ENCODE measurements at regions not wholly inside any gene's neighbourhood (a gene's known extent, or its start where the extent isn't known, plus 50 kb on each side); places are given as distances from the start of the nearest gene placed in this dataset.
"Not testable (repeated sequence)": the region's sequence is repeated elsewhere in the genome, so short reads cannot be mapped to it uniquely, and the experiment has no call there.

DNA sequence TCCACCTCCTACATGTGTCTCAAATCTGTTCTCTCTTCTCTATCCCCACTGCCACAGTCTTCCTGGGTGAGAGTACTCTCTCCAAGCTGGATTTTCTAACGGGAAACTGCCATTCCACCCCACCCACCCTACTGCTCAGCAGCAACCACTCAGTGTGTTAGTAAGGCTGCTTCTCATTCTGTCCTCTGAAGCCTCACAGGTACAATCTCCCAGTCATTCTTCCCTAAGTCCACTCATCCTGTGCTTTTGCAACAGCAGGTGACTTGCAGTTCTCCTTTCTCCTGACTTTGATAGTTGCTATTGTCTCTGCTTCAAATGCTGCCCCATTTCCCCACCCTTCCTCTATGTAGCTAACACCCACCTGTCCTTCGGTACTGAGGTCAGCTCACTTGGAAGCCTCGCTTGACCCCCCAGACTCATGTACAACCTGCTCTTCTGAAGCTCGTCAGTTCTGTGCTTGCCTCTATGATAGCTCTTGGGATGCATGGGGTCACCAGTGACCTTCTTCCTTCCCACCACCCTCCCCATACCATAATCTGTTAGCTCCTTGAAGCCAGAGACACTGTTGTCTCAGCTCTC is 188.9 kb downstream of the RRAGC start:
- no peak for DNase-seq
- POLR2A ChIA-PET: no interaction called here
- H3K27ac Mint-ChIP-seq: no peak overlapping the region
- H3K4me1 Mint-ChIP-seq (ENCODE audit: low read depth): no peaks in the 10 kb centered on the region
- peaks cover 2% of the 10 kb centered on the region for H3K9me3 Mint-ChIP-seq
- peaks cover 19% of the 10 kb centered on the region for H3K27me3 Mint-ChIP-seq
- H3K36me3 Mint-ChIP-seq: no peaks in the 10 kb centered on the region
- CTCF ChIA-PET: no interaction called here
- H3K4me3 Mint-ChIP-seq: no peak overlapping the region
- intact Hi-C loops (cut with micrococcal nuclease): no loop called here

DNA sequence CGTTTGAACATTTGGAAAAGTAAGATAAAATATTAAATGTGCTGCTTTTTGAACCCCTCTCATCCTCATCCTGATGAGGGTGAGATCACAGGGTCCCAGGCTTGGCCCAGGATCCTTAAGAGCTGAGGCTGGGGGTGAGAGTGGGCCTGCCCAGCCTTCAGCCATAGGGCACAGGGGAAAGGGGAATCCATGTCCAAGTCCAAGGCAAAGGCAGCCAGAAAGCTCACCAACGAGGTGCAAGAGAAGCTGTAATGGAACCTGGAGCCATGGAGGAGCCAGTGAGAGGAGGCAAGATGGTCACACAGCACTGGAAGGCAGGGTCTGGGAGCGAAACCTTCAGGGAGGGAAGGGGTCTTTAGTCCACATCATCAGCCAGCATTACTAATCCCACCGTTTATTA is 191.9 kb downstream of the RRAGC start:
- Mint-ChIP-seq H3K4me3 (no peak overlapping the region), H3K36me3 (no peaks in the 10 kb centered on the region), H3K27ac (no peak overlapping the region), H3K4me1 (ENCODE audit: low read depth) (no peaks in the 10 kb centered on the region), H3K27me3 (peaks cover 31% of the 10 kb centered on the region), H3K9me3 (peaks cover 2% of the 10 kb centered on the region)
- no peak for DNase-seq
- ChIA-PET CTCF (no interaction called here), POLR2A (no interaction called here)
- intact Hi-C loops (cut with micrococcal nuclease): no loop called here

DNA sequence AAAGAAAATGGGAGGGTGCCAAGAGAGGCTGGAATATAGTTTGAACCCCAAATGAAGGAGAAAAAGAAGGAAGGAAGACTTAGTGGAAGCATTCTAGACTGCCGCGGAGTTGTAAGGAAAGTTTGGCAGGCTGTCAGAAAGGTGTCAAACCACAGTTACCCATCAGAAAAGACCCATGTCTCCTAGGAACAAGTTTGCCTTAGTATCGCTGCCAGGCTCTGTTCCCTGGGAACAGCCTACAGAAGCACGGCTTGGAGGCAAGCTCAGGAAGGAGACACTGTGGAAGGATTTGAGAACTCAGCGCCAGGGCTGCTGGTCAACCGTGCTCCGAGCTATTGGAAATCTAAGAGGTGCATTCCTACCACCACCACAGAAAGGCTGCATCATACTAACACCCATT is 197.4 kb downstream of the RRAGC start:
- H3K9me3 Mint-ChIP-seq: peaks cover 10% of the 10 kb centered on the region
- H3K4me1 Mint-ChIP-seq (ENCODE audit: low read depth): no peaks in the 10 kb centered on the region
- CTCF ChIA-PET: no interaction called here

DNA sequence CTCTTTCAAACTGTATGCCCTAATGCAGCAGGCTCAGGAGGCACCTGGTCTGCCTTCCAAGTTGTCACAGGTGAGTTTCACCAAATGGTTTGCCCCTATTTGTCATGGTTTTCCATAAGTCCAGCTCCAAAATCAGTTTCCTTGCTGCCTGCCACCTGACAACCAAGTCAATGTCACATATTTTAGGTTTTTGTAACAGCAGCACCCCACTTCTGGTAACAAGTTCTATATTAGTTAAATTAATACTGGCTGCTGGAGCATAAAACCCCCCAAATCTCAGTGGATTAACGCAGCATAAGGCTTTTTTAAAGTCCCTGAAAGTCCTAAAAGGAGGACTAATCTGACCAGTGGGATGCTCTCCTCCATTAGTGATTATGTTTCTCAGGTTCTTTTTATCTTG is 200.7 kb downstream of the RRAGC start:
- peaks cover 8% of the 10 kb centered on the region for H3K9me3 Mint-ChIP-seq
- H3K27ac Mint-ChIP-seq: no peak overlapping the region
- ChIA-PET POLR2A (no interaction called here), CTCF (no interaction called here)
- no peak overlapping the region for H3K4me3 Mint-ChIP-seq
- peaks cover 35% of the 10 kb centered on the region for H3K27me3 Mint-ChIP-seq
- H3K4me1 Mint-ChIP-seq (ENCODE audit: low read depth): no peaks in the 10 kb centered on the region
- intact Hi-C loops (cut with micrococcal nuclease): no loop called here
- DNase-seq: no peak
- H3K36me3 Mint-ChIP-seq: no peaks in the 10 kb centered on the region

More for the DNA sequence above, 197.4 kb downstream of the RRAGC start:
- POLR2A ChIA-PET: no interaction called here
- intact Hi-C loops (cut with micrococcal nuclease): no loop called here
- Mint-ChIP-seq H3K27ac (no peak overlapping the region), H3K36me3 (no peaks in the 10 kb centered on the region), H3K4me3 (no peak overlapping the region), H3K27me3 (peaks cover 32% of the 10 kb centered on the region)
- DNase-seq: no peak

DNA sequence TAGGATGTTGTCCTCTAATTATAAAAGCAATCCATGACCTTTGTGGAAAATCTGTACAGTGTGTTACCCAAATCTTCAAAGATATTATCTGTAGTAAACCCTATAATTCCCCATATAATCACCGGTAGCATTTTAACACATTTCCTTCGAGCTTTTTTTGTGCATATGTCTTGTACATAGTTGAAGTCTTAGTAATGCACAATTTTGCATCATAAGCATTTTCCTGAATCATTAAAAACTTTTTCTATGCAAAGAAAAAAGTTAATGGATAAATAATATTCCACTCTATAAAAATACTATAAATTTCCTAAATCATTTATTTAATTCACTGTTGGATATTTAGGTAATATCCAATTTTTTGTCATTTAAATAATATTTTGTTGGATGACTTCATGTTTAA is 201.7 kb downstream of the RRAGC start:
- DNase-seq: no peak
- Mint-ChIP-seq H3K4me1 (ENCODE audit: low read depth) (no peaks in the 10 kb centered on the region), H3K4me3 (no peak overlapping the region), H3K27ac (no peak overlapping the region), H3K36me3 (no peaks in the 10 kb centered on the region), H3K9me3 (peaks cover 8% of the 10 kb centered on the region), H3K27me3 (peaks cover 33% of the 10 kb centered on the region)
- intact Hi-C loops (cut with micrococcal nuclease): no loop called here
- POLR2A ChIA-PET: no interaction called here
- CTCF ChIA-PET: no interaction called here

DNA sequence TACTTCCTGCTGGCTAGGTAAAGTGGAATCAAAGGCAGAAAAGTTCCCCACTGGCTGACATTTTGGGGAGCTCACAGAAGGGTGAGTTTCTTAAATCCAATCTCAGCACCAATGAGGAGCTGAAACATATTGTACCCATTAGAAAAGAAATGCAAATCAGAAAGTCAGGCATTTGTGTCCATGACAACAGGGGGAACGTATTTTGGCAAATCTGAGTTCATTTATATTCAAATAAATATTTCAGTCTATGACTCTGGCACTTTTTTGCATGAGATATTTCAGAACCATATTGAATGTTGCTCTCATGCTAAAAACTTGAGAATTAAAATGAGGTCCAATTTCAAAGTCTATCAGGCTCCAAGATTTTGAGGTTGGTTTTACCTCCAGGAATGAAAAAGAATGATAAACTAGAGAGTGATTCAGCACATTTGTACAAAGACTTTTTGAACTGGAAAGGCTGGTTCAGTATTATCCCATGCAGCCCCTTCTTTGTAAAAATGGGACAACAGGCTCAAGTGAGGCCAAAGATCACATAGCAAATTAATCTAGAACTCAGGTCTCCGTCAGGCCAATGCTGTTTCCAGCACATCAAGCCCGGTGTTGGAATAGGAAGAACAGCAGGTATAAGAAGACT is 202.2 kb downstream of the RRAGC start:
- ChIA-PET CTCF (no interaction called here), POLR2A (no interaction called here)
- H3K4me3 Mint-ChIP-seq: no peak overlapping the region
- H3K4me1 Mint-ChIP-seq (ENCODE audit: low read depth): no peaks in the 10 kb centered on the region
- H3K27ac Mint-ChIP-seq: no peak overlapping the region
- intact Hi-C loops (cut with micrococcal nuclease): no loop called here
- H3K36me3 Mint-ChIP-seq: no peaks in the 10 kb centered on the region
- peaks cover 33% of the 10 kb centered on the region for H3K27me3 Mint-ChIP-seq
- DNase-seq: no peak
- H3K9me3 Mint-ChIP-seq: peaks cover 8% of the 10 kb centered on the region

DNA sequence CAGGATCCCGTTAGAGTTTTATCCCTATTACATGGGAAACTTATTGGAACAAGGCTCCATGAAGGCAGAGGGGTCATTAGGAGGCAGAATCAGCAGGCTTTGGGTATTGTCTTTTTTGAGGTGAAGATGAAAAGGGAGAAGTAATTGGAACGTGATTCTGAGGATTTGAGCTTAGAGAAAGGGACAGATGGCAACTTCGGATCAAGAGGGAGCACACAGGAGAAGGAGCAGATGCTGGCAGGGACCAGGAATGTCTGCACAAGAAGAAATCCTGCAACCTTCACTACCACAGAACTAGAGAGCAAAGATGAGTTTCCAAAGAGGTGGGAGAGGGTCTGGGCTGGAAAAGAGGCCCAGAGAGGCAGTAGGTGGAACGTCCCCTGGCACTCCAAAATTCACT is 202.8 kb downstream of the RRAGC start:
- POLR2A ChIA-PET: no interaction called here
- intact Hi-C loops (cut with micrococcal nuclease): no loop called here
- Mint-ChIP-seq H3K4me1 (ENCODE audit: low read depth) (no peaks in the 10 kb centered on the region), H3K27me3 (peaks cover 29% of the 10 kb centered on the region), H3K4me3 (no peak overlapping the region), H3K9me3 (peaks cover 8% of the 10 kb centered on the region), H3K27ac (no peak overlapping the region), H3K36me3 (no peaks in the 10 kb centered on the region)
- CTCF ChIA-PET: no interaction called here
- DNase-seq: no peak

DNA sequence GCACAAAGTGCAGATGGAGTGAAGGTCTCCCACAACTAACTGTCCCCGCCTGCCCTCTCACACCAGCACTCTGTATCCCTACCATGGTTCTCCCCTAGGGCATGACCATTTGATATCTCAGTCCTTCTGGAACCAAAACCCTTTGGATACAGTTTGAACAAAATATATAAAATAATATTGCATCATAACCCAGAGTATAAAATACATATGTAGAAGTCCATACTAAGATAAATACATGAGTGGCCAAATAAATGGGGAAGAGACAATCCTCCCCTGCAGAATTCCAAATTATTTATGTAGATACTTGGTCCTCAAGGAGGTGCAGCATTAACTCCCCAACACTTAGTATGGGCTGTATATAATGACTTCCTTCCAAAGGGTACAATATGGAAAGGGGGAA is 207.4 kb downstream of the RRAGC start:
- Mint-ChIP-seq H3K36me3 (no peaks in the 10 kb centered on the region), H3K27me3 (peaks cover 21% of the 10 kb centered on the region), H3K27ac (no peak overlapping the region), H3K4me3 (no peak overlapping the region), H3K9me3 (no peaks in the 10 kb centered on the region), H3K4me1 (ENCODE audit: low read depth) (no peaks in the 10 kb centered on the region)
- intact Hi-C loops (cut with micrococcal nuclease): no loop called here
- ChIA-PET CTCF (no interaction called here), POLR2A (no interaction called here)
- no peak for DNase-seq

DNA sequence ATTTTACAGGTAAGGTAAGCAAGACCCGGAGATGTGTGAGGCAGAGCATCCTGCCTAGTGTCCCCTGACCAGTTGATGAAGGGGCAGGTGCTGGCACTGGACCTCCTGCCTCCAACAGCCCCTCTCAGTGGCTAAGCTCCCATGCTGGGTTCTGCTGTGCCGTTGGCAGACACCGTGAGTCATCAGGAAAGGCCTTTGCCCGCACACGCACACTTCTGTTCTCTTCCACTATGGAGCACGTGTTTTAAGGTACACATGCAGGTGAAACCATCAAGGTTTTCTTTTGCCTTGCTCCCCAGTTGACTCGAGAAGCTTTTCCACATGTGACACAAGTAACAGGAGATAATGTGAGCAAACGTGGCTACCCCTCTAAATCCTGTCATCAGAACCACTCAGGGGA is 207.9 kb downstream of the RRAGC start:
- Mint-ChIP-seq H3K27ac (no peak overlapping the region), H3K4me3 (no peak overlapping the region), H3K27me3 (peaks cover 16% of the 10 kb centered on the region), H3K9me3 (no peaks in the 10 kb centered on the region), H3K36me3 (no peaks in the 10 kb centered on the region), H3K4me1 (ENCODE audit: low read depth) (no peaks in the 10 kb centered on the region)
- ChIA-PET POLR2A (no interaction called here), CTCF (no interaction called here)
- DNase-seq: no peak
- intact Hi-C loops (cut with micrococcal nuclease): no loop called here

DNA sequence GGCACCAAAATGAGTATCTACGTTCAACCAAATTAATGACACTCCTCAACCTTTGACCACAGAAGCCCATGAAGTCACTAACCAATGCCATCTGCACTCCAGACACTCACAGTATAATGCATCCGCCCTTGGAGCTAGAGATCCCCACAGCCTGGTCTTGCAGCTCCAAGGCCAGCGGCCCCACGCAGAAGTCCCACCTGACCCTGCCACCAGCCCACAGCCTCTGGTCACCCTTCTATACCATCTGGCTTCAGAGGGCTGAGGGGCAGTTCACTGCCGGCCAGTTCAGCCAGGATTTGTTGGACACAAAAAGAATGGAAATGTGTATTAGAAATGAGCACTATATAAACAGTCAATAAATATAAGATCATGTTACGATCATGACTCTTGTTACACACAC is 211.2 kb downstream of the RRAGC start:
- intact Hi-C loops (cut with micrococcal nuclease): no loop called here
- Mint-ChIP-seq H3K4me3 (no peak overlapping the region), H3K27ac (no peak overlapping the region), H3K4me1 (ENCODE audit: low read depth) (no peaks in the 10 kb centered on the region), H3K36me3 (no peaks in the 10 kb centered on the region), H3K9me3 (no peaks in the 10 kb centered on the region), H3K27me3 (peaks cover 10% of the 10 kb centered on the region)
- DNase-seq: no peak
- CTCF ChIA-PET: no interaction called here
- POLR2A ChIA-PET: no interaction called here

DNA sequence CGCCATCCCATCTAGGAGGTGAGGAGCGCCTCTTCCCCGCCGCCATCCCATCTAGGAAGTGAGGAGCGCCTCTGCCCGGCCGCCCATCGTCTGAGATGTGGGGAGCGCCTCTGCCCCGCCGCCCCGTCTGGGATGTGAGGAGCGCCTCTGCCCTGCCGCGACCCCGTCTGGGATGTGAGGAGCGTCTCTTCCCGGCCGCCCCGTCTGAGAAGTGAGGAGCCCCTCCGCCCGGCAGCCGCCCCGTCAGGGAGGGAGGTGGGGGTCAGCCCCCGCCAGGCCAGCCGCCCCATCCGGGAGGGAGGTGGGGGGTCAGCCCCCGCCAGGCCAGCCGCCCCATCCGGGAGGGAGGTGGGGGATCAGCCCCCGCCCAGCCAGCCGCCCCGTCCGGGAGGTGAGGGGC is 212.2 kb downstream of the RRAGC start:
- POLR2A ChIA-PET; CTCF ChIA-PET; H3K4me1 Mint-ChIP-seq (ENCODE audit: low read depth); H3K27ac Mint-ChIP-seq; H3K36me3 Mint-ChIP-seq; H3K4me3 Mint-ChIP-seq; DNase-seq; H3K9me3 Mint-ChIP-seq; intact Hi-C loops (cut with micrococcal nuclease): not testable (repeated sequence)
- peaks cover 10% of the 10 kb centered on the region for H3K27me3 Mint-ChIP-seq

DNA sequence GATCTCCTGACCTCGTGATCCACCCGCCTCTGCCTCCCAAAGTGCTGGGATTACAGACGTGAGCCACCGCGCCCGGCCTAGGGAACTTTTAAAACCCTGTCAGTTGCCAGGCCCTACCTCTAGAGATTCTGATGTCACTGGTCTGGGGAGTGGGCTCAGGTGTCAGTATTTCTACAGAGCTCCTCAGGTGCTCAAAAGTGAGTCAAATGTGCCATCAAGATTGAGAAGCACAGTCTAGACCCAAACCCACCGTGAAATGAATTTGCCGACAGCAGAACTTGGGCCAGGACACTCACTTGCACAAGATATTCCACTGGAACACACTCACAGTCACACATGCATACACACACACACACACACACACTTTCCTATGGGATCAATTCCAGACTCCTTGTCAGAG is 215.5 kb downstream of the RRAGC start:
- Mint-ChIP-seq H3K27ac (no peak overlapping the region), H3K36me3 (no peaks in the 10 kb centered on the region), H3K27me3 (peaks cover 9% of the 10 kb centered on the region), H3K4me1 (ENCODE audit: low read depth) (no peaks in the 10 kb centered on the region), H3K4me3 (no peak overlapping the region), H3K9me3 (no peaks in the 10 kb centered on the region)
- POLR2A ChIA-PET: no interaction called here
- intact Hi-C loops (cut with micrococcal nuclease): no loop called here
- CTCF ChIA-PET: no interaction called here
- DNase-seq: no peak

DNA sequence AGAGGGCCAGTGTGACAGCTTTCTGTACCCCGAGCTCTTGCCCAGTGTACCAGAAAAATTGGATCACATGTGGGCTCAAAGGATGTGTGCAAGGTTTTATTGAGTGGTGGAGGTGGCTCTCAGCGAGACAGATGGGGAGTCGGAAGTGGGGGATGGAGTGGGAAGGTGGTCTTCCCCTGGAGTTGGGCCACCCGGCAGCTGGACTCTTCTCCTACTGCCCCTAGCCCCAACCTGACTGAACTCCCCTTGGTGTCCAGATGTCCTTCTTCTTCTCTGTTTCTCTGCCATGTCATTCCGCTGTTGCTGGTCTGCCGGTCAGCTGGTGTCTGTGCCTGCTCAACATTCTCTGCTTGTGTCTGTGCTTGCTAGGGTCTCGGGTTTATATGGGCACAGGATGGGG is 217.9 kb downstream of the RRAGC start:
- ChIA-PET CTCF (no interaction called here), POLR2A (no interaction called here)
- no peaks in the 10 kb centered on the region for H3K36me3 Mint-ChIP-seq
- H3K4me3 Mint-ChIP-seq: no peak overlapping the region
- peaks cover 12% of the 10 kb centered on the region for H3K27me3 Mint-ChIP-seq
- no peak for DNase-seq
- H3K4me1 Mint-ChIP-seq (ENCODE audit: low read depth): no peaks in the 10 kb centered on the region
- intact Hi-C loops (cut with micrococcal nuclease): no loop called here
- H3K27ac Mint-ChIP-seq: no peak overlapping the region
- H3K9me3 Mint-ChIP-seq: no peaks in the 10 kb centered on the region

Data from activated CD4-positive, alpha-beta memory T cell treated with anti-CD3 and anti-CD28 coated beads for 36 hours (primary cell).